GM23338 (cell line): ENCODE measurements at regions not wholly inside any gene's neighbourhood (a gene's known extent, or its start where the extent isn't known, plus 50 kb on each side); places are given as distances from the start of the nearest gene placed in this dataset.

Source experiments
- ATAC-seq: fragments of 200-7000 bp; cut with Tn5 transposase; 3 replicates; pipeline ENCODE4 v1.9.1; 2020
- DNase-seq: peaks from one replicate; pipeline ENCODE4 v3.0.0-alpha.2; 2015; ENCODE audit warnings: low spot score
- H2AFZ ChIP-seq: fragments of 200-600 bp; sonication (generic); 2 replicates; pipeline ENCODE4 v1.8.0; 2016; ENCODE audit warnings: antibody characterized with exemption, mild to moderate bottlenecking, moderate library complexity
- H3F3A ChIP-seq: fragments of 200-600 bp; sonication (generic); replicated peaks from 2 replicates; pipeline ENCODE4 v1.8.0; 2017; ENCODE audit warnings: antibody characterized with exemption, mixed run types, low read depth
- H3K27ac ChIP-seq: fragments of 200-600 bp; sonication (generic); 2 replicates; pipeline ENCODE4 v1.6.1; 2016; ENCODE audit warnings: low read depth
- H3K27me3 ChIP-seq: fragments of 200-600 bp; sonication (generic); 2 replicates; pipeline ENCODE4 v1.8.0; 2016; ENCODE audit warnings: mild to moderate bottlenecking, mixed run types, moderate library complexity; ENCODE audit not compliant: insufficient read depth
- H3K36me3 ChIP-seq: fragments of 200-600 bp; sonication (generic); 2 replicates; pipeline ENCODE4 v1.8.0; 2016; ENCODE audit warnings: mild to moderate bottlenecking; ENCODE audit not compliant: insufficient read depth
- H3K4me1 ChIP-seq: fragments of 200-600 bp; sonication (generic); 2 replicates; pipeline ENCODE4 v1.8.0; 2016; ENCODE audit warnings: mild to moderate bottlenecking, moderate library complexity; ENCODE audit not compliant: insufficient read depth
- H3K4me2 ChIP-seq: fragments of 200-600 bp; sonication (generic); 2 replicates; pipeline ENCODE4 v1.7.1; 2017; ENCODE audit warnings: mixed run types
- H3K4me3 ChIP-seq: fragments of 200-600 bp; sonication (generic); 2 replicates; pipeline ENCODE4 v1.6.1; 2016; ENCODE audit warnings: mixed run types
- H3K79me2 ChIP-seq: fragments of 200-600 bp; sonication (generic); replicated peaks from 2 replicates; pipeline ENCODE4 v1.8.0; 2017; ENCODE audit warnings: mild to moderate bottlenecking; ENCODE audit not compliant: insufficient read depth
- H3K9me2 ChIP-seq: fragments of 200-600 bp; sonication (generic); 2 replicates; pipeline ENCODE4 v1.8.0; 2017; ENCODE audit not compliant: insufficient read depth
- H4K20me1 ChIP-seq: fragments of 200-600 bp; sonication (generic); replicated peaks from 2 replicates; pipeline ENCODE4 v1.8.0; 2017; ENCODE audit warnings: mild to moderate bottlenecking; ENCODE audit not compliant: insufficient read depth
- H3K27ac Mint-ChIP-seq: 2 replicates; pipeline ENCODE4 v1.8.0; 2020; ENCODE audit warnings: inconsistent platforms, mild to moderate bottlenecking, moderate library complexity, mixed read lengths
- H3K27me3 Mint-ChIP-seq: 3 replicates; pipeline ENCODE4 v1.8.0; 2022; ENCODE audit warnings: low read depth, mild to moderate bottlenecking, moderate library complexity, mixed read lengths, inconsistent platforms; ENCODE audit not compliant: insufficient read depth, poor library complexity
- H3K36me3 Mint-ChIP-seq: 3 replicates; pipeline ENCODE4 v1.8.0; 2021; ENCODE audit warnings: low read depth, mild to moderate bottlenecking, inconsistent platforms, moderate library complexity, mixed read lengths
- H3K4me1 Mint-ChIP-seq: 3 replicates; pipeline ENCODE4 v1.8.0; 2020; ENCODE audit warnings: mild to moderate bottlenecking, inconsistent platforms, mixed read lengths
- H3K4me3 Mint-ChIP-seq: 3 replicates; pipeline ENCODE4 v1.8.0; 2021; ENCODE audit warnings: moderate library complexity, mild to moderate bottlenecking, inconsistent platforms, mixed read lengths
- H3K9me3 Mint-ChIP-seq: 3 replicates; pipeline ENCODE4 v1.8.0; 2020; ENCODE audit warnings: moderate library complexity, mild to moderate bottlenecking, inconsistent platforms, mixed read lengths
- CREB1 ChIP-seq: fragments of 250-450 bp; sonication (Bioruptor Pico); IDR thresholded peaks from 2 replicates; pipeline ENCODE4 v1.5.0; 2020; ENCODE audit warnings: low read depth, mild to moderate bottlenecking, moderate library complexity
- EZH2 ChIP-seq: fragments of 200-600 bp; sonication (generic); IDR thresholded peaks from one replicate; pipeline ENCODE4 v1.8.0; 2017; ENCODE audit warnings: antibody characterized with exemption, mild to moderate bottlenecking, low read depth; ENCODE audit not compliant: unreplicated experiment
- EZH2phosphoT487 ChIP-seq: fragments of 200-600 bp; sonication (generic); IDR thresholded peaks from one replicate; pipeline ENCODE4 v1.8.1; 2018; ENCODE audit warnings: antibody characterized with exemption; ENCODE audit not compliant: unreplicated experiment
- JUNB ChIP-seq: IDR thresholded peaks from one replicate; pipeline ENCODE4 v1.6.1; 2016; ENCODE audit warnings: antibody characterized with exemption; ENCODE audit not compliant: unreplicated experiment
- NANOG ChIP-seq: IDR thresholded peaks from 2 replicates; pipeline ENCODE4 v1.6.1; 2016; ENCODE audit warnings: antibody characterized with exemption, borderline replicate concordance
- POLR2AphosphoS5 ChIP-seq: IDR thresholded peaks from 2 replicates; pipeline ENCODE4 v1.6.1; 2016; ENCODE audit warnings: antibody characterized with exemption, low read depth
- STAT1 ChIP-seq: IDR thresholded peaks from one replicate; pipeline ENCODE4 v1.6.1; 2016; ENCODE audit warnings: antibody characterized with exemption; ENCODE audit not compliant: unreplicated experiment
- ZNF114 ChIP-seq: fragments of 250-450 bp; sonication (Bioruptor Pico); IDR thresholded peaks from 2 replicates; pipeline ENCODE4 v1.5.0; 2020; ENCODE audit warnings: mild to moderate bottlenecking, moderate library complexity
- ZNF331 ChIP-seq: fragments of 250-450 bp; sonication (Bioruptor Pico); IDR thresholded peaks from 2 replicates; pipeline ENCODE4 v1.5.0; 2020; ENCODE audit warnings: low read depth, mild to moderate bottlenecking, moderate library complexity
- TF ChIP-seq, protein P1 (sequence below), 2 experiments: fragments of 200-600 bp in 1 of 2; sonication (generic) in 1 of 2; conservative IDR thresholded peaks; 2 replicates each; pipeline versions ENCODE4 v1.5.1 to v1.6.1; 2016 to 2017; ENCODE audit warnings: antibody characterized with exemption in 2 of 2, low read depth in 2 of 2, mild to moderate bottlenecking in 2 of 2, moderate library complexity in 1 of 2
- TF ChIP-seq, protein P2 (sequence below): IDR thresholded peaks from one replicate; pipeline ENCODE4 v1.6.1; 2018; ENCODE audit warnings: antibody characterized with exemption; ENCODE audit not compliant: unreplicated experiment
- TF ChIP-seq, protein P3 (sequence below): fragments of 250-450 bp; sonication (Bioruptor Pico); IDR thresholded peaks from 2 replicates; pipeline ENCODE4 v1.5.0; 2020; ENCODE audit warnings: mild to moderate bottlenecking, moderate library complexity
- TF ChIP-seq, protein P4 (sequence below): IDR thresholded peaks from 2 replicates; pipeline ENCODE4 v1.6.1; 2016; ENCODE audit warnings: antibody characterized with exemption

DNA sequence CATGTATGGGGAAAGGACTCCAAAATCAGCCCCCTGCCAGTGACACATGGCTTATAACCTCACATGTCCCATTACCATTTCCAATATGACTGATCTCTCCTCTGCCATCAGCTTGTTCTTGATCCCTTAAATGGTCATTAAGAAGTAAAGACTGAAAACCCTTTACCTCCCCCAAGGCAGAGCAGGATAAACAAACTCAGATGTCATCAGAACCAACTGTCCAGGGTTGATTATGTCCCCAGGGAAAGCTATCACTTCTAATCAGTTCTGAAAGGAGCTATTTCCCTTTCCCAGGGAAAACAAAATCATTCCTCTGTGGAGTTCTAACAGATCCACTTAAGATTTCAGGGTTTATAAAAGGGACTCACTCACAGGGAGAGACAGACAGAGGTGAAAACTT lies 350.9 kb downstream of the SUCLA2 start:
- no peaks in the 10 kb centered on the region for H3K27me3 Mint-ChIP-seq
- no peak for DNase-seq
- TF ChIP-seq, protein P1, sequence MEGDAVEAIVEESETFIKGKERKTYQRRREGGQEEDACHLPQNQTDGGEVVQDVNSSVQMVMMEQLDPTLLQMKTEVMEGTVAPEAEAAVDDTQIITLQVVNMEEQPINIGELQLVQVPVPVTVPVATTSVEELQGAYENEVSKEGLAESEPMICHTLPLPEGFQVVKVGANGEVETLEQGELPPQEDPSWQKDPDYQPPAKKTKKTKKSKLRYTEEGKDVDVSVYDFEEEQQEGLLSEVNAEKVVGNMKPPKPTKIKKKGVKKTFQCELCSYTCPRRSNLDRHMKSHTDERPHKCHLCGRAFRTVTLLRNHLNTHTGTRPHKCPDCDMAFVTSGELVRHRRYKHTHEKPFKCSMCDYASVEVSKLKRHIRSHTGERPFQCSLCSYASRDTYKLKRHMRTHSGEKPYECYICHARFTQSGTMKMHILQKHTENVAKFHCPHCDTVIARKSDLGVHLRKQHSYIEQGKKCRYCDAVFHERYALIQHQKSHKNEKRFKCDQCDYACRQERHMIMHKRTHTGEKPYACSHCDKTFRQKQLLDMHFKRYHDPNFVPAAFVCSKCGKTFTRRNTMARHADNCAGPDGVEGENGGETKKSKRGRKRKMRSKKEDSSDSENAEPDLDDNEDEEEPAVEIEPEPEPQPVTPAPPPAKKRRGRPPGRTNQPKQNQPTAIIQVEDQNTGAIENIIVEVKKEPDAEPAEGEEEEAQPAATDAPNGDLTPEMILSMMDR (conservative IDR thresholded peaks at IDR 0.05; ENCODE audit: low read depth in 2 of 2) = no peak
- TF ChIP-seq, protein P2, sequence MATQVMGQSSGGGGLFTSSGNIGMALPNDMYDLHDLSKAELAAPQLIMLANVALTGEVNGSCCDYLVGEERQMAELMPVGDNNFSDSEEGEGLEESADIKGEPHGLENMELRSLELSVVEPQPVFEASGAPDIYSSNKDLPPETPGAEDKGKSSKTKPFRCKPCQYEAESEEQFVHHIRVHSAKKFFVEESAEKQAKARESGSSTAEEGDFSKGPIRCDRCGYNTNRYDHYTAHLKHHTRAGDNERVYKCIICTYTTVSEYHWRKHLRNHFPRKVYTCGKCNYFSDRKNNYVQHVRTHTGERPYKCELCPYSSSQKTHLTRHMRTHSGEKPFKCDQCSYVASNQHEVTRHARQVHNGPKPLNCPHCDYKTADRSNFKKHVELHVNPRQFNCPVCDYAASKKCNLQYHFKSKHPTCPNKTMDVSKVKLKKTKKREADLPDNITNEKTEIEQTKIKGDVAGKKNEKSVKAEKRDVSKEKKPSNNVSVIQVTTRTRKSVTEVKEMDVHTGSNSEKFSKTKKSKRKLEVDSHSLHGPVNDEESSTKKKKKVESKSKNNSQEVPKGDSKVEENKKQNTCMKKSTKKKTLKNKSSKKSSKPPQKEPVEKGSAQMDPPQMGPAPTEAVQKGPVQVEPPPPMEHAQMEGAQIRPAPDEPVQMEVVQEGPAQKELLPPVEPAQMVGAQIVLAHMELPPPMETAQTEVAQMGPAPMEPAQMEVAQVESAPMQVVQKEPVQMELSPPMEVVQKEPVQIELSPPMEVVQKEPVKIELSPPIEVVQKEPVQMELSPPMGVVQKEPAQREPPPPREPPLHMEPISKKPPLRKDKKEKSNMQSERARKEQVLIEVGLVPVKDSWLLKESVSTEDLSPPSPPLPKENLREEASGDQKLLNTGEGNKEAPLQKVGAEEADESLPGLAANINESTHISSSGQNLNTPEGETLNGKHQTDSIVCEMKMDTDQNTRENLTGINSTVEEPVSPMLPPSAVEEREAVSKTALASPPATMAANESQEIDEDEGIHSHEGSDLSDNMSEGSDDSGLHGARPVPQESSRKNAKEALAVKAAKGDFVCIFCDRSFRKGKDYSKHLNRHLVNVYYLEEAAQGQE = no peak
- TF ChIP-seq ZNF331 (no peak), EZH2phosphoT487 (no peak), POLR2AphosphoS5 (no peak), CREB1 (no peak), JUNB (no peak), EZH2 (no peak), NANOG (no peak), STAT1 (no peak), ZNF114 (CRISPR knock-in tag) (no peak)
- TF ChIP-seq, protein P3, sequence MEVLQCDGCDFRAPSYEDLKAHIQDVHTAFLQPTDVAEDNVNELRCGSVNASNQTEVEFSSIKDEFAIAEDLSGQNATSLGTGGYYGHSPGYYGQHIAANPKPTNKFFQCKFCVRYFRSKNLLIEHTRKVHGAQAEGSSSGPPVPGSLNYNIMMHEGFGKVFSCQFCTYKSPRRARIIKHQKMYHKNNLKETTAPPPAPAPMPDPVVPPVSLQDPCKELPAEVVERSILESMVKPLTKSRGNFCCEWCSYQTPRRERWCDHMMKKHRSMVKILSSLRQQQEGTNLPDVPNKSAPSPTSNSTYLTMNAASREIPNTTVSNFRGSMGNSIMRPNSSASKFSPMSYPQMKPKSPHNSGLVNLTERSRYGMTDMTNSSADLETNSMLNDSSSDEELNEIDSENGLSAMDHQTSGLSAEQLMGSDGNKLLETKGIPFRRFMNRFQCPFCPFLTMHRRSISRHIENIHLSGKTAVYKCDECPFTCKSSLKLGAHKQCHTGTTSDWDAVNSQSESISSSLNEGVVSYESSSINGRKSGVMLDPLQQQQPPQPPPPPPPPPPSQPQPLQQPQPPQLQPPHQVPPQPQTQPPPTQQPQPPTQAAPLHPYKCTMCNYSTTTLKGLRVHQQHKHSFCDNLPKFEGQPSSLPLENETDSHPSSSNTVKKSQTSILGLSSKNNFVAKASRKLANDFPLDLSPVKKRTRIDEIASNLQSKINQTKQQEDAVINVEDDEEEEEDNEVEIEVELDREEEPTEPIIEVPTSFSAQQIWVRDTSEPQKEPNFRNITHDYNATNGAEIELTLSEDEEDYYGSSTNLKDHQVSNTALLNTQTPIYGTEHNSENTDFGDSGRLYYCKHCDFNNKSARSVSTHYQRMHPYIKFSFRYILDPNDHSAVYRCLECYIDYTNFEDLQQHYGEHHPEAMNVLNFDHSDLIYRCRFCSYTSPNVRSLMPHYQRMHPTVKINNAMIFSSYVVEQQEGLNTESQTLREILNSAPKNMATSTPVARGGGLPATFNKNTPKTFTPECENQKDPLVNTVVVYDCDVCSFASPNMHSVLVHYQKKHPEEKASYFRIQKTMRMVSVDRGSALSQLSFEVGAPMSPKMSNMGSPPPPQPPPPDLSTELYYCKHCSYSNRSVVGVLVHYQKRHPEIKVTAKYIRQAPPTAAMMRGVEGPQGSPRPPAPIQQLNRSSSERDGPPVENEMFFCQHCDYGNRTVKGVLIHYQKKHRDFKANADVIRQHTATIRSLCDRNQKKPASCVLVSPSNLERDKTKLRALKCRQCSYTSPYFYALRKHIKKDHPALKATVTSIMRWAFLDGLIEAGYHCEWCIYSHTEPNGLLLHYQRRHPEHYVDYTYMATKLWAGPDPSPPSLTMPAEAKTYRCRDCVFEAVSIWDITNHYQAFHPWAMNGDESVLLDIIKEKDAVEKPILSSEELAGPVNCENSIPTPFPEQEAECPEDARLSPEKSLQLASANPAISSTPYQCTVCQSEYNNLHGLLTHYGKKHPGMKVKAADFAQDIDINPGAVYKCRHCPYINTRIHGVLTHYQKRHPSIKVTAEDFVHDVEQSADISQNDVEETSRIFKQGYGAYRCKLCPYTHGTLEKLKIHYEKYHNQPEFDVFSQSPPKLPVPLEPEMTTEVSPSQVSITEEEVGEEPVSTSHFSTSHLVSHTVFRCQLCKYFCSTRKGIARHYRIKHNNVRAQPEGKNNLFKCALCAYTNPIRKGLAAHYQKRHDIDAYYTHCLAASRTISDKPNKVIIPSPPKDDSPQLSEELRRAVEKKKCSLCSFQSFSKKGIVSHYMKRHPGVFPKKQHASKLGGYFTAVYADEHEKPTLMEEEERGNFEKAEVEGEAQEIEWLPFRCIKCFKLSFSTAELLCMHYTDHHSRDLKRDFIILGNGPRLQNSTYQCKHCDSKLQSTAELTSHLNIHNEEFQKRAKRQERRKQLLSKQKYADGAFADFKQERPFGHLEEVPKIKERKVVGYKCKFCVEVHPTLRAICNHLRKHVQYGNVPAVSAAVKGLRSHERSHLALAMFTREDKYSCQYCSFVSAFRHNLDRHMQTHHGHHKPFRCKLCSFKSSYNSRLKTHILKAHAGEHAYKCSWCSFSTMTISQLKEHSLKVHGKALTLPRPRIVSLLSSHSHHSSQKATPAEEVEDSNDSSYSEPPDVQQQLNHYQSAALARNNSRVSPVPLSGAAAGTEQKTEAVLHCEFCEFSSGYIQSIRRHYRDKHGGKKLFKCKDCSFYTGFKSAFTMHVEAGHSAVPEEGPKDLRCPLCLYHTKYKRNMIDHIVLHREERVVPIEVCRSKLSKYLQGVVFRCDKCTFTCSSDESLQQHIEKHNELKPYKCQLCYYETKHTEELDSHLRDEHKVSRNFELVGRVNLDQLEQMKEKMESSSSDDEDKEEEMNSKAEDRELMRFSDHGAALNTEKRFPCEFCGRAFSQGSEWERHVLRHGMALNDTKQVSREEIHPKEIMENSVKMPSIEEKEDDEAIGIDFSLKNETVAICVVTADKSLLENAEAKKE = no peak
- TF ChIP-seq, protein P4, sequence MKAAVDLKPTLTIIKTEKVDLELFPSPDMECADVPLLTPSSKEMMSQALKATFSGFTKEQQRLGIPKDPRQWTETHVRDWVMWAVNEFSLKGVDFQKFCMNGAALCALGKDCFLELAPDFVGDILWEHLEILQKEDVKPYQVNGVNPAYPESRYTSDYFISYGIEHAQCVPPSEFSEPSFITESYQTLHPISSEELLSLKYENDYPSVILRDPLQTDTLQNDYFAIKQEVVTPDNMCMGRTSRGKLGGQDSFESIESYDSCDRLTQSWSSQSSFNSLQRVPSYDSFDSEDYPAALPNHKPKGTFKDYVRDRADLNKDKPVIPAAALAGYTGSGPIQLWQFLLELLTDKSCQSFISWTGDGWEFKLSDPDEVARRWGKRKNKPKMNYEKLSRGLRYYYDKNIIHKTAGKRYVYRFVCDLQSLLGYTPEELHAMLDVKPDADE = no peak
- H3K9me3 Mint-ChIP-seq = no peaks in the 10 kb centered on the region
- no peaks in the 10 kb centered on the region for H3K36me3 Mint-ChIP-seq
- H3K36me3 ChIP-seq = no peaks in the 10 kb centered on the region
- no peaks in the 10 kb centered on the region for H3K9me2 ChIP-seq
- H3K4me2 ChIP-seq = no peak overlapping the region
- H3K4me1 Mint-ChIP-seq = no peaks in the 10 kb centered on the region
- H3K27ac ChIP-seq = no peak overlapping the region
- ATAC-seq = no peak
- no peaks in the 10 kb centered on the region for H3K79me2 ChIP-seq
- H3K27ac Mint-ChIP-seq = no peak overlapping the region
- no peaks in the 10 kb centered on the region for H3K27me3 ChIP-seq
- no peaks in the 10 kb centered on the region for H3F3A ChIP-seq
- H4K20me1 ChIP-seq = no peaks in the 10 kb centered on the region
- H3K4me3 ChIP-seq = no peak overlapping the region
- H2AFZ ChIP-seq = no peak overlapping the region
- H3K4me3 Mint-ChIP-seq = no peak overlapping the region
- no peaks in the 10 kb centered on the region for H3K4me1 ChIP-seq
